HG03039 (cell line): ENCODE measurements at regions not wholly inside any gene's neighbourhood (a gene's known extent, or its start where the extent isn't known, plus 50 kb on each side); places are given as distances from the start of the nearest gene placed in this dataset.
"Not testable (repeated sequence)": the region's sequence is repeated elsewhere in the genome, so short reads cannot be mapped to it uniquely, and the experiment has no call there.

Source experiments
- ATAC-seq: cut with Tn5 transposase; IDR thresholded peaks from one replicate; pipeline ENCODE4 v1.9.1; 2021; ENCODE audit warnings: mild to moderate bottlenecking, moderate library complexity; ENCODE audit not compliant: unreplicated experiment

- no peak for ATAC-seq
Measured at GRCh38 chr4:72942565-72942964, 127.0 kb downstream of the COX18 start.

GRCh38 chr4:72938516-72938915 lies 131.0 kb downstream of the COX18 start:
- ATAC-seq: no peak

GRCh38 chr4:72935462-72935861 lies 134.1 kb downstream of the COX18 start:
- ATAC-seq: no peak

- no peak for ATAC-seq
Measured at GRCh38 chr4:72933029-72933428, 136.5 kb downstream of the COX18 start.

- ATAC-seq: no peak
Measured at GRCh38 chr4:72931346-72931745, 138.2 kb downstream of the COX18 start.

GRCh38 chr4:72929596-72930274 lies 139.8 kb downstream of the COX18 start:
- not testable (repeated sequence) for ATAC-seq

- ATAC-seq: no peak
Measured at GRCh38 chr4:72924814-72925213, 144.7 kb downstream of the COX18 start.

GRCh38 chr4:72919937-72920336 lies 149.6 kb downstream of the COX18 start:
- no peak for ATAC-seq

- ATAC-seq: no peak
Measured at GRCh38 chr4:72919464-72919863, 150.1 kb downstream of the COX18 start.

GRCh38 chr4:72918362-72918761 lies 151.2 kb downstream of the COX18 start:
- no peak for ATAC-seq

GRCh38 chr4:72911316-72911715 lies 158.2 kb downstream of the COX18 start:
- no peak for ATAC-seq

- ATAC-seq: no peak
Measured at GRCh38 chr4:72909461-72909860, 160.1 kb downstream of the COX18 start.

GRCh38 chr4:72902354-72902753 lies 167.2 kb downstream of the COX18 start:
- no peak for ATAC-seq

- ATAC-seq: no peak
Measured at GRCh38 chr4:72901553-72901952, 168.0 kb downstream of the COX18 start.

GRCh38 chr4:72900952-72901351 lies 168.6 kb downstream of the COX18 start:
- ATAC-seq: no peak

- no peak for ATAC-seq
Measured at GRCh38 chr4:72899621-72900020, 169.9 kb downstream of the COX18 start.

- no peak for ATAC-seq
Measured at GRCh38 chr4:72899214-72899613, 170.3 kb downstream of the COX18 start.

- ATAC-seq: no peak
Measured at GRCh38 chr4:72896515-72896914, 173.0 kb downstream of the COX18 start.

GRCh38 chr4:72895408-72895807 lies 174.1 kb downstream of the COX18 start:
- ATAC-seq: no peak

GRCh38 chr4:72893354-72894066 lies 176.0 kb downstream of the COX18 start:
- ATAC-seq: no peak

- no peak for ATAC-seq
Measured at GRCh38 chr4:72888331-72888730, 181.2 kb downstream of the COX18 start.

- no peak for ATAC-seq
Measured at GRCh38 chr4:72887152-72887551, 182.4 kb downstream of the COX18 start.

GRCh38 chr4:72886602-72887001 lies 182.9 kb downstream of the COX18 start:
- ATAC-seq: no peak
